ENCODE measurements at regions not wholly inside any gene's neighbourhood (a gene's known extent, or its start where the extent isn't known, plus 50 kb on each side); places are given as distances from the start of the nearest gene placed in this dataset.
A peak's percentile ranks its signal among the peaks of the same experiment; 100 is the strongest.
"Not testable (repeated sequence)": the region's sequence is repeated elsewhere in the genome, so short reads cannot be mapped to it uniquely, and the experiment has no call there.

- no peak for DNase-seq (ENCODE audit: low read depth)
Measured at GRCh38 chr16:31702796-31703195, 170.8 kb upstream of the ZNF267 start.

GRCh38 chr16:31703526-31704128 is 170.0 kb upstream of the ZNF267 start:
- DNase-seq (ENCODE audit: low read depth), result no peak

GRCh38 chr16:31704138-31704537 is 169.5 kb upstream of the ZNF267 start:
- no peak for DNase-seq (ENCODE audit: low read depth)

GRCh38 chr16:31705371-31705770 is 168.2 kb upstream of the ZNF267 start:
- DNase-seq (ENCODE audit: low read depth), result no peak

GRCh38 chr16:31706318-31706717 is 167.3 kb upstream of the ZNF267 start:
- no peak for DNase-seq (ENCODE audit: low read depth)

GRCh38 chr16:31706925-31707324 is 166.7 kb upstream of the ZNF267 start:
- no peak for DNase-seq (ENCODE audit: low read depth)

GRCh38 chr16:31707743-31708335 is 165.8 kb upstream of the ZNF267 start:
- DNase-seq (ENCODE audit: low read depth), result no peak

- no peak for DNase-seq (ENCODE audit: low read depth)
Measured at GRCh38 chr16:31708348-31708747, 165.3 kb upstream of the ZNF267 start.

- no peak for DNase-seq (ENCODE audit: low read depth)
Measured at GRCh38 chr16:31709181-31709580, 164.4 kb upstream of the ZNF267 start.

- no peak for DNase-seq (ENCODE audit: low read depth)
Measured at GRCh38 chr16:31710134-31710533, 163.5 kb upstream of the ZNF267 start.

GRCh38 chr16:31710880-31711279 is 162.7 kb upstream of the ZNF267 start:
- DNase-seq (ENCODE audit: low read depth), result no peak

GRCh38 chr16:31711344-31711845 is 162.2 kb upstream of the ZNF267 start:
- DNase-seq (ENCODE audit: low read depth), result no peak

GRCh38 chr16:31712064-31712540 is 161.5 kb upstream of the ZNF267 start:
- DNase-seq (ENCODE audit: low read depth), result no peak

- peak; percentile 92 for DNase-seq (ENCODE audit: low read depth)
Measured at GRCh38 chr16:31713071-31713944, 160.3 kb upstream of the ZNF267 start.

- peak; percentile 8 for DNase-seq (ENCODE audit: low read depth)
Measured at GRCh38 chr16:31713945-31714902, 159.4 kb upstream of the ZNF267 start.

GRCh38 chr16:31714903-31715504 is 158.6 kb upstream of the ZNF267 start:
- DNase-seq (ENCODE audit: low read depth), result peak; percentile 29

- DNase-seq (ENCODE audit: low read depth), result no peak
Measured at GRCh38 chr16:31715915-31716314, 157.7 kb upstream of the ZNF267 start.

GRCh38 chr16:31718998-31719397 is 154.6 kb upstream of the ZNF267 start:
- DNase-seq (ENCODE audit: low read depth), result no peak

GRCh38 chr16:31727553-31727952 is 146.1 kb upstream of the ZNF267 start:
- no peak for DNase-seq (ENCODE audit: low read depth)

GRCh38 chr16:31734265-31734664 is 139.3 kb upstream of the ZNF267 start:
- no peak for DNase-seq (ENCODE audit: low read depth)

GRCh38 chr16:31745098-31745497 is 128.5 kb upstream of the ZNF267 start:
- DNase-seq (ENCODE audit: low read depth), result not testable (repeated sequence)

Data from amniotic epithelial cell (primary cell).